Chondrocyte (in vitro differentiated cells): ENCODE measurements at regions not wholly inside any gene's neighbourhood (a gene's known extent, or its start where the extent isn't known, plus 50 kb on each side); places are given as distances from the start of the nearest gene placed in this dataset.
A peak's percentile ranks its signal among the peaks of the same experiment; 100 is the strongest.

ENCODE experiments used
- DNase-seq: peaks from one replicate; pipeline ENCODE4 v3.0.0; 2021; ENCODE audit warnings: mixed read lengths, low spot score
- H3K27ac Mint-ChIP-seq: one replicate; pipeline ENCODE4 v1.8.0; 2021; ENCODE audit warnings: mild to moderate bottlenecking, moderate library complexity, mixed read lengths; ENCODE audit not compliant: unreplicated experiment
- H3K27me3 Mint-ChIP-seq: 2 replicates; pipeline ENCODE4 v1.8.0; 2021; ENCODE audit warnings: low read depth, mixed read lengths
- H3K36me3 Mint-ChIP-seq: 2 replicates; pipeline ENCODE4 v1.8.0; 2021; ENCODE audit warnings: low read depth, mixed read lengths
- H3K4me1 Mint-ChIP-seq: 2 replicates; pipeline ENCODE4 v1.8.0; 2021; ENCODE audit warnings: low read depth, mild to moderate bottlenecking, mixed read lengths
- H3K4me3 Mint-ChIP-seq: one replicate; pipeline ENCODE4 v1.8.0; 2021; ENCODE audit warnings: mild to moderate bottlenecking, moderate library complexity, mixed read lengths; ENCODE audit not compliant: unreplicated experiment
- H3K9me3 Mint-ChIP-seq: 2 replicates; pipeline ENCODE4 v1.8.0; 2021; ENCODE audit warnings: low read depth, mixed read lengths
- TF ChIP-seq, protein P1 (sequence below): fragments of 200-600 bp; sonication (generic); IDR thresholded peaks from 2 replicates; pipeline ENCODE4 v1.5.0; 2021; ENCODE audit warnings: antibody characterized with exemption, mild to moderate bottlenecking, moderate library complexity

- Mint-ChIP-seq H3K4me1 (peaks cover 31% of the 10 kb centered on the region), H3K36me3 (no peaks in the 10 kb centered on the region), H3K4me3 (no peak overlapping the region), H3K9me3 (no peaks in the 10 kb centered on the region), H3K27me3 (no peaks in the 10 kb centered on the region), H3K27ac (peak overlapping the region; percentile 86)
- no peak for DNase-seq
- TF ChIP-seq, protein P1, sequence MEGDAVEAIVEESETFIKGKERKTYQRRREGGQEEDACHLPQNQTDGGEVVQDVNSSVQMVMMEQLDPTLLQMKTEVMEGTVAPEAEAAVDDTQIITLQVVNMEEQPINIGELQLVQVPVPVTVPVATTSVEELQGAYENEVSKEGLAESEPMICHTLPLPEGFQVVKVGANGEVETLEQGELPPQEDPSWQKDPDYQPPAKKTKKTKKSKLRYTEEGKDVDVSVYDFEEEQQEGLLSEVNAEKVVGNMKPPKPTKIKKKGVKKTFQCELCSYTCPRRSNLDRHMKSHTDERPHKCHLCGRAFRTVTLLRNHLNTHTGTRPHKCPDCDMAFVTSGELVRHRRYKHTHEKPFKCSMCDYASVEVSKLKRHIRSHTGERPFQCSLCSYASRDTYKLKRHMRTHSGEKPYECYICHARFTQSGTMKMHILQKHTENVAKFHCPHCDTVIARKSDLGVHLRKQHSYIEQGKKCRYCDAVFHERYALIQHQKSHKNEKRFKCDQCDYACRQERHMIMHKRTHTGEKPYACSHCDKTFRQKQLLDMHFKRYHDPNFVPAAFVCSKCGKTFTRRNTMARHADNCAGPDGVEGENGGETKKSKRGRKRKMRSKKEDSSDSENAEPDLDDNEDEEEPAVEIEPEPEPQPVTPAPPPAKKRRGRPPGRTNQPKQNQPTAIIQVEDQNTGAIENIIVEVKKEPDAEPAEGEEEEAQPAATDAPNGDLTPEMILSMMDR: no peak
These were observed 52.8 kb upstream of the TUT7 start for GRCh38 chr9:86407022-86407421.

GRCh38 chr9:86406366-86406765 is 52.2 kb upstream of the TUT7 start:
- Mint-ChIP-seq H3K9me3 (no peaks in the 10 kb centered on the region), H3K4me1 (peaks cover 31% of the 10 kb centered on the region), H3K27ac (peak overlapping the region; percentile 86), H3K4me3 (peak overlapping the region; percentile 26), H3K36me3 (no peaks in the 10 kb centered on the region), H3K27me3 (no peaks in the 10 kb centered on the region)
- no peak for DNase-seq
- TF ChIP-seq, protein P1: no peak

DNA sequence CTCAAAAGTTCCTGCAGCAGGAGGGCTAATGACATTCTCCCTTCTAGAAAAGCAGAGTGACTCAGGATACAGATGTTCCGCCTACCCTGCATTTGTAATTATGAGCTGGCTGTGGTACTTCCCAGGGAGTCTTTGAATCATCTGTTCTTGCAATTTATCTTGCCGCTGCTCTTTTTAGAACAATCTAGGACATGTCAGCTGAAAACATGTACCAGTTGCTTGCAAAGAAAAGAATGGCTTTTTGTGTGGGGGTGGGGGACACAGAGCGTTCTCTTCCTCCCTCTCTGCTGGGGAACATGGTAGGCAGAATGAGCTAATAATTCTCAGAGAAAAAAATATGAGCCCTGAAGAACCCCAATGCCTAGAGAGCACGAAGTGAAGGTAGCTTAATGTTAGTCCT is 51.7 kb upstream of the TUT7 start:
- Mint-ChIP-seq H3K4me3 (peak overlapping the region; percentile 26), H3K27me3 (no peaks in the 10 kb centered on the region), H3K36me3 (no peaks in the 10 kb centered on the region), H3K4me1 (peaks cover 31% of the 10 kb centered on the region), H3K27ac (peak overlapping the region; percentile 86), H3K9me3 (no peaks in the 10 kb centered on the region)
- DNase-seq: no peak
- TF ChIP-seq, protein P1: no peak

GRCh38 chr9:86405086-86405491 is 50.9 kb upstream of the TUT7 start:
- no peak overlapping the region for H3K27ac Mint-ChIP-seq
- DNase-seq: no peak
- H3K4me3 Mint-ChIP-seq: no peak overlapping the region
- peaks cover 31% of the 10 kb centered on the region for H3K4me1 Mint-ChIP-seq
- H3K27me3 Mint-ChIP-seq: no peaks in the 10 kb centered on the region
- TF ChIP-seq, protein P1: no peak
- H3K36me3 Mint-ChIP-seq: no peaks in the 10 kb centered on the region
- H3K9me3 Mint-ChIP-seq: no peaks in the 10 kb centered on the region
